ENCODE measurements at regions not wholly inside any gene's neighbourhood (a gene's known extent, or its start where the extent isn't known, plus 50 kb on each side); places are given as distances from the start of the nearest gene placed in this dataset.

DNA sequence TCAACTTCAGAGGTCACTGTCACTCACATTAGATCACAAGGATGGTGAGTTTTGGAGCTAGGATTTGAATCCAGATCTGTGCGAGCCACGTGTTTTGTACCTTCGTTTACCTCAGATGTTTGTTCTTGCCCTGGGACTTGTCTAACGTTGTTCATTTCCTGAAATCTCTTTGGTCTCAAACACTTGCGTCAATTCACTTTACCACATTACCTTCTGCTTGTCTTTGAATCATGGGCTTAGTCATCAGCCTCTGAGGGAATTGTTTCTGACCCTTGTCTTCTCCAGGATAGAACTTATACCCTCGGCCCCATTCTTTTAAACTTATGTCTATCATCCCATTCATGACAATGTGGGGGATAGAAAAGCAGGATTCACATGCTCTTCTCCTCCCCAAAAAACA, 282.7 kb downstream of the DCDC2C start:
- H3K36me3 ChIP-seq (ENCODE audit: insufficient read depth, insufficient read length, low read length), result no peaks in the 10 kb centered on the region
- H3K9ac ChIP-seq (ENCODE audit: insufficient read length, low read depth), result no peak overlapping the region
- TF ChIP-seq SUZ12 (IDR thresholded peaks at IDR 0.05; ENCODE audit: extremely low read depth, insufficient read depth, insufficient read length), result no peak
- H3K9me3 ChIP-seq (ENCODE audit: insufficient read depth, low read length), result peaks cover 10% of the 10 kb centered on the region; the same call in 1 of the 2 replicates
- no peak for DNase-seq (ENCODE audit: low read depth, low spot score)
- no peaks in the 10 kb centered on the region for H3K4me1 ChIP-seq (ENCODE audit: insufficient read depth, insufficient read length)
- H3K4me3 ChIP-seq (ENCODE audit: insufficient read length, low read depth), result no peak overlapping the region
- H3K27me3 ChIP-seq (ENCODE audit: insufficient read depth, insufficient read length), result no peaks in the 10 kb centered on the region

DNA sequence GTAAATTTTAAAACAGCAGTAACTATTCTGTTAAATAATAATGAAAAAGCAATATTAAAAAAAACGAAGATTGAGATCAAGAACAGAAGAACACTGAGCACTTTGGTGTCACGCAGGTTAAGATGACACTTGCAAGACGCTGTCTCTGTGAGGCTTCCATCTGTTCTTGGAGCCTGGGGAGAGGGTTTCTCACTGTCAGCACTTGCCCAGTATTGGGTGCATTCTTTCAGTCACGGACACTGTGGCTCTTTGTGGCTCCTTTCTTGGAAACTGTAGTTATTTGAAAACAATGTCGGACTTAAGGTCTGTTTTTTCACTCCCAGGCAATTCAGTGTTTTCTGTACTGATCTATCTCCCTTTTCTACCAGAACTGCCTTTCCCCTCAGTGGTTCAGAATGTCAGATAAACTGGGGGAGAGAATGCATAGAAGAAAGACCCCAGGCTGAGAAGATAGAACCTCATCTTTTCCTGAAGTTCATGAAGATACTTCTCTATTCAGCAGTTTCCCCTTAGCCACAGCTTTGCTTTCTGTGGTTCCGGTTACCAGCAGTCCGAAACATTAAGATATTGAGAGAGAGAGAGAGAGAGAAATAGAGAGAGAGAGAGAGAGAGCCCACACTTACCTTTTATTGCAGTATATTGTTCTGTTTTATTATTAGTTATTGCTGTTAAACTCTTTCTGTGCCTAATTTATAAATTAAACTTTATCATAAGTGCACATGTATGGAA, 283.3 kb downstream of the DCDC2C start:
- no peak for DNase-seq (ENCODE audit: low read depth, low spot score)
- H3K4me3 ChIP-seq (ENCODE audit: insufficient read length, low read depth), result no peak overlapping the region

DNA sequence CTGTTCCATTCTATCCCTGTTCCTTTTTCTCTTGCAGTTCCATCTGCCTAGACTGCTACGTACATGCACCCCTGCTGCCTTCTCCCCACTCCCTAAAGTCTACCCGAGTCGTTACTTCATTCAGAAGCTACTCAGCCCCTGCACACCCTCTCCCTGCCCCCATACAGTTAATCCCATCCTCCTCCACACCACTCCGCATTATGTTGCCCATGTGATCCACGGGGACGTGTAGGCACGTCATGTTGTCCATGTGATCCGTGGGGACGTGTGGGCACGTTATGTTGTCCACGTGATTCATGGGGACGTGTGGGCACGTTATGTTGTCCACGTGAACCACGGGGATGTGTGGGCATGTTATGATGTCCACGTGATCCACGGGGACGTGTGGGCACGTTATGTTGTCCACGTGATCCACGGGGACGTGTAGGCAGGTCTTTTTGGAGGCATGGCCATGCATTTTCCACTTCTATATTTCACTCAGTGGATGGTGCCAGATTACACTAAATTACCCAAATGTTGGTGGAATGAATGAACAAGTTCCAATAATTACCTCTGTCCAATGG, 299.5 kb downstream of the DCDC2C start:
- no peak for DNase-seq (ENCODE audit: low read depth, low spot score)
- TF ChIP-seq SUZ12 (IDR thresholded peaks at IDR 0.05; ENCODE audit: extremely low read depth, insufficient read depth, insufficient read length), result no peak
- TF ChIP-seq YY1 (IDR thresholded peaks at IDR 0.05; ENCODE audit: insufficient read depth, insufficient read length), result no peak
- TF ChIP-seq ZNF274 (IDR thresholded peaks at IDR 0.05; ENCODE audit: low read depth, low read length), result no peak
- Histone ChIP-seq H3K9me3 (ENCODE audit: insufficient read depth, low read length) (no peaks in the 10 kb centered on the region), H3K27me3 (ENCODE audit: insufficient read depth, insufficient read length) (no peaks in the 10 kb centered on the region), H3K4me1 (ENCODE audit: insufficient read depth, insufficient read length) (no peaks in the 10 kb centered on the region), H3K36me3 (ENCODE audit: insufficient read depth, insufficient read length, low read length) (no peaks in the 10 kb centered on the region), H3K9ac (ENCODE audit: insufficient read length, low read depth) (no peak overlapping the region), H3K4me3 (ENCODE audit: insufficient read length, low read depth) (no peak overlapping the region)

More for the DNA sequence above, 283.3 kb downstream of the DCDC2C start:
- TF ChIP-seq SUZ12 (IDR thresholded peaks at IDR 0.05; ENCODE audit: extremely low read depth, insufficient read depth, insufficient read length), result no peak
- no peak for TF ChIP-seq ZNF274 (IDR thresholded peaks at IDR 0.05; ENCODE audit: low read depth, low read length)
- no peak for TF ChIP-seq YY1 (IDR thresholded peaks at IDR 0.05; ENCODE audit: insufficient read depth, insufficient read length)
- H3K27me3 ChIP-seq (ENCODE audit: insufficient read depth, insufficient read length), result no peaks in the 10 kb centered on the region
- no peaks in the 10 kb centered on the region for H3K36me3 ChIP-seq (ENCODE audit: insufficient read depth, insufficient read length, low read length)
- no peak overlapping the region for H3K9ac ChIP-seq (ENCODE audit: insufficient read length, low read depth)
- H3K9me3 ChIP-seq (ENCODE audit: insufficient read depth, low read length), result peaks cover 12% of the 10 kb centered on the region; the same call in 1 of the 2 replicates
- H3K4me1 ChIP-seq (ENCODE audit: insufficient read depth, insufficient read length), result no peaks in the 10 kb centered on the region

DNA sequence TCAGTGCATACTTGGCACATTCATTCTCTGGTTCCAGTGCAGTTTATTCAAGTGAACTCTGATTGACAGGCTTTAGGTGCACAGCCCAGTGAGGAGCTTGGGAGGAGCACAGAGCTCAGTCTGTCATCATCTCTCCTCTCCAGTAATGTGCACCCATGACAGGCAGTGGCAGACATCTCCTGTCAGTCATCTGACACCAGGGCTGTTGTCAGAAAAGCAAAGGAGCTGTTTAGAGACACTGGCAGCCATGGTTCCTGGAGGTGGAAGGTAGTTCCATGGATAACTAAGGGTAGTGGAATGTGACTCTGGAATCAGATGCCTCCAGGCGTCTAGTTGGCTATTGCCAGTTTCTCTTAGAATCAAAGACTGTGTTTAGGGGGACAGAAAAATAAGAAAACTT, 308.8 kb downstream of the DCDC2C start:
- no peak for DNase-seq (ENCODE audit: low read depth, low spot score)
- TF ChIP-seq ZNF274 (IDR thresholded peaks at IDR 0.05; ENCODE audit: low read depth, low read length) (no peak), SUZ12 (IDR thresholded peaks at IDR 0.05; ENCODE audit: extremely low read depth, insufficient read depth, insufficient read length) (no peak), YY1 (IDR thresholded peaks at IDR 0.05; ENCODE audit: insufficient read depth, insufficient read length) (no peak)
- Histone ChIP-seq H3K27me3 (ENCODE audit: insufficient read depth, insufficient read length) (no peaks in the 10 kb centered on the region), H3K4me3 (ENCODE audit: insufficient read length, low read depth) (no peak overlapping the region), H3K36me3 (ENCODE audit: insufficient read depth, insufficient read length, low read length) (no peaks in the 10 kb centered on the region), H3K9ac (ENCODE audit: insufficient read length, low read depth) (no peak overlapping the region), H3K4me1 (ENCODE audit: insufficient read depth, insufficient read length) (no peaks in the 10 kb centered on the region), H3K9me3 (ENCODE audit: insufficient read depth, low read length) (peaks cover under 1% of the 10 kb centered on the region; the same call in 1 of the 2 replicates)

GRCh38 chr2:4018535-4018934, 315.2 kb downstream of the DCDC2C start:
- no peak overlapping the region for H3K9ac ChIP-seq (ENCODE audit: insufficient read length, low read depth)
- peaks cover 26% of the 10 kb centered on the region; the same call in 1 of the 2 replicates for H3K9me3 ChIP-seq (ENCODE audit: insufficient read depth, low read length)
- TF ChIP-seq YY1 (IDR thresholded peaks at IDR 0.05; ENCODE audit: insufficient read depth, insufficient read length) (no peak), SUZ12 (IDR thresholded peaks at IDR 0.05; ENCODE audit: extremely low read depth, insufficient read depth, insufficient read length) (no peak), ZNF274 (IDR thresholded peaks at IDR 0.05; ENCODE audit: low read depth, low read length) (no peak)
- no peaks in the 10 kb centered on the region for H3K36me3 ChIP-seq (ENCODE audit: insufficient read depth, insufficient read length, low read length)
- no peaks in the 10 kb centered on the region for H3K4me1 ChIP-seq (ENCODE audit: insufficient read depth, insufficient read length)
- DNase-seq (ENCODE audit: low read depth, low spot score), result no peak
- no peak overlapping the region for H3K4me3 ChIP-seq (ENCODE audit: insufficient read length, low read depth)
- no peaks in the 10 kb centered on the region for H3K27me3 ChIP-seq (ENCODE audit: insufficient read depth, insufficient read length)

GRCh38 chr2:4020153-4020552, 316.8 kb downstream of the DCDC2C start:
- Histone ChIP-seq H3K4me1 (ENCODE audit: insufficient read depth, insufficient read length) (no peaks in the 10 kb centered on the region), H3K36me3 (ENCODE audit: insufficient read depth, insufficient read length, low read length) (no peaks in the 10 kb centered on the region), H3K4me3 (ENCODE audit: insufficient read length, low read depth) (no peak overlapping the region), H3K9ac (ENCODE audit: insufficient read length, low read depth) (no peak overlapping the region), H3K27me3 (ENCODE audit: insufficient read depth, insufficient read length) (no peaks in the 10 kb centered on the region), H3K9me3 (ENCODE audit: insufficient read depth, low read length) (peaks cover 26% of the 10 kb centered on the region; the same call in 1 of the 2 replicates)
- TF ChIP-seq YY1 (IDR thresholded peaks at IDR 0.05; ENCODE audit: insufficient read depth, insufficient read length) (no peak), SUZ12 (IDR thresholded peaks at IDR 0.05; ENCODE audit: extremely low read depth, insufficient read depth, insufficient read length) (no peak), ZNF274 (IDR thresholded peaks at IDR 0.05; ENCODE audit: low read depth, low read length) (no peak)
- no peak for DNase-seq (ENCODE audit: low read depth, low spot score)

DNA sequence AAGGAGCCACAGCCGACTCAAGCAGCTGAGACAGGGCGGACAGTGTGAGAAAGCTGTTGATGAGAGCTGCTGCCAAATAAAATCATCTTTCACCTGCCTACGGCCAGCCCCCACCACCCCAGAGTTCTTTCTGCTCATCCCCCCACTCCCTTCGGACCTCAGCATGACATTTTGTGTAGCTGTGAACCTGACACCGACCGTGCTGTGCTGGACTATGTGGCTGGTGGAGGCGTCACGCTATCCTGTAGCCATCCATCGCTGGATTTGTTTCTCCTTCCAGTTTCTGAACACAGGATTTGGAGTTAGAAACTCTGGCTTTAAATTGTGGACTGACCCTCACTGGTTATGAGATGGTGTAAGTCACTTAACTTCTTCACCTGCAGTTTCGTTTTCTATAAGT, 317.3 kb downstream of the DCDC2C start:
- H3K9me3 ChIP-seq (ENCODE audit: insufficient read depth, low read length), result peaks cover 26% of the 10 kb centered on the region; the same call in 1 of the 2 replicates

More for the DNA sequence above, 317.3 kb downstream of the DCDC2C start:
- no peaks in the 10 kb centered on the region for H3K4me1 ChIP-seq (ENCODE audit: insufficient read depth, insufficient read length)
- DNase-seq (ENCODE audit: low read depth, low spot score), result no peak
- no peaks in the 10 kb centered on the region for H3K36me3 ChIP-seq (ENCODE audit: insufficient read depth, insufficient read length, low read length)
- no peaks in the 10 kb centered on the region for H3K27me3 ChIP-seq (ENCODE audit: insufficient read depth, insufficient read length)
- H3K9ac ChIP-seq (ENCODE audit: insufficient read length, low read depth), result no peak overlapping the region
- no peak overlapping the region for H3K4me3 ChIP-seq (ENCODE audit: insufficient read length, low read depth)
- TF ChIP-seq SUZ12 (IDR thresholded peaks at IDR 0.05; ENCODE audit: extremely low read depth, insufficient read depth, insufficient read length), result no peak
- TF ChIP-seq YY1 (IDR thresholded peaks at IDR 0.05; ENCODE audit: insufficient read depth, insufficient read length), result no peak
- TF ChIP-seq ZNF274 (IDR thresholded peaks at IDR 0.05; ENCODE audit: low read depth, low read length), result no peak
